22Rv1 (cell line): ENCODE measurements at regions not wholly inside any gene's neighbourhood (a gene's known extent, or its start where the extent isn't known, plus 50 kb on each side); places are given as distances from the start of the nearest gene placed in this dataset.

Experiments
- ZFX ChIP-seq: fragments of 450-650 bp; IDR thresholded peaks from 2 replicates; pipeline ENCODE4 v1.6.1; 2017; ENCODE audit warnings: antibody characterized with exemption, borderline replicate concordance
- TF ChIP-seq, protein P1 (sequence below): fragments of 450-650 bp; IDR thresholded peaks from 2 replicates; pipeline ENCODE4 v1.5.1; 2017; ENCODE audit warnings: mild to moderate bottlenecking

DNA sequence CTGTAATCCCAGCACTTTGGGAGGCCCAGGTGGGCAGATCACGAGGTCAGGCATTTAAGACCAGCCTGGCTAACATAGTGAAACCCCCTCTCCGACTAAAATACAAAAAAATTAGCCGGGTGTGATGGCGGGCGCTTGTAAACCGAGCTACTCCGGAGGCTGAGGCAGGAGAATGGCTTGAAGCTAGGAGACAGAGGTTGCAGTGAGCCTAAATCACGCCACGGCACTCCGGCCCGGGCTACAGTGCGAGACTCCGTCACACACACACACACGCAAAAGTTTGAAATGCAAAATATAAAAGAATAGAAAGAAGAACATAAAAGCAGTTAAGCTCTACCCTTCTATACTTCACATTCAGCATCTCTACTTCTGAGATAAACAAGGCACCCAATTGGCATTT, 1165.9 kb upstream of the CNTN5 start:
- TF ChIP-seq, protein P1, sequence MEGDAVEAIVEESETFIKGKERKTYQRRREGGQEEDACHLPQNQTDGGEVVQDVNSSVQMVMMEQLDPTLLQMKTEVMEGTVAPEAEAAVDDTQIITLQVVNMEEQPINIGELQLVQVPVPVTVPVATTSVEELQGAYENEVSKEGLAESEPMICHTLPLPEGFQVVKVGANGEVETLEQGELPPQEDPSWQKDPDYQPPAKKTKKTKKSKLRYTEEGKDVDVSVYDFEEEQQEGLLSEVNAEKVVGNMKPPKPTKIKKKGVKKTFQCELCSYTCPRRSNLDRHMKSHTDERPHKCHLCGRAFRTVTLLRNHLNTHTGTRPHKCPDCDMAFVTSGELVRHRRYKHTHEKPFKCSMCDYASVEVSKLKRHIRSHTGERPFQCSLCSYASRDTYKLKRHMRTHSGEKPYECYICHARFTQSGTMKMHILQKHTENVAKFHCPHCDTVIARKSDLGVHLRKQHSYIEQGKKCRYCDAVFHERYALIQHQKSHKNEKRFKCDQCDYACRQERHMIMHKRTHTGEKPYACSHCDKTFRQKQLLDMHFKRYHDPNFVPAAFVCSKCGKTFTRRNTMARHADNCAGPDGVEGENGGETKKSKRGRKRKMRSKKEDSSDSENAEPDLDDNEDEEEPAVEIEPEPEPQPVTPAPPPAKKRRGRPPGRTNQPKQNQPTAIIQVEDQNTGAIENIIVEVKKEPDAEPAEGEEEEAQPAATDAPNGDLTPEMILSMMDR: no peak
- no peak for TF ChIP-seq ZFX
